Fibroblast of mammary gland (primary cell): ENCODE measurements at regions not wholly inside any gene's neighbourhood (a gene's known extent, or its start where the extent isn't known, plus 50 kb on each side); places are given as distances from the start of the nearest gene placed in this dataset.

Experiments
- DNase-seq: peaks from one replicate; pipeline ENCODE4 v3.0.0-alpha.2; 2010; ENCODE audit warnings: low read depth
- H3K4me3 ChIP-seq: 2 replicates; pipeline ENCODE4 v1.5.1; 2011; ENCODE audit warnings: low read depth, mild to moderate bottlenecking, low read length, moderate library complexity; ENCODE audit not compliant: control insufficient read depth
- TF ChIP-seq, protein P1 (sequence below): conservative IDR thresholded peaks from 2 replicates; pipeline ENCODE4 v1.5.1; 2011; ENCODE audit warnings: low read depth, low read length, inconsistent platforms; ENCODE audit not compliant: control insufficient read depth, insufficient read depth

DNA sequence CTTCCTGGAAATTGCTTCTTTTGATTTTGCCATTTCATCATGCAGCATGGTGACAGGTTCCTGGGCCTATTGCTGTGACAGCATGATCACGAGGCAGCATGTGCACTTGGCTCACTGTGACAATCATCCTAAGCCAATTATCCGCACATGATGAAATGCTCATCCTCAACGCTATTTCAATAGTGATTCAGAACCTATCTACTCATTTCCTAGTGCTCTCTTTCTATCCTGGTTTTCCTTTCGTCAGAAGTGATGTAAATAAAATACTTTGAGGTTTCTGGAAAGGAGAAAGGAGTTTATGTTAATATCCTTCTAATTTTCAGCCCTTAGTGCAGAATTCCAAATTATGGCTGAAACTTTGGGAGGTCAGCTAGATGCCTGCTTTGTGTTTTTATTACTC lies 110.6 kb upstream of the ADAMTS5 start:
- peak; percentile 63 for DNase-seq
- H3K4me3 ChIP-seq, result no peak overlapping the region
- TF ChIP-seq, protein P1, sequence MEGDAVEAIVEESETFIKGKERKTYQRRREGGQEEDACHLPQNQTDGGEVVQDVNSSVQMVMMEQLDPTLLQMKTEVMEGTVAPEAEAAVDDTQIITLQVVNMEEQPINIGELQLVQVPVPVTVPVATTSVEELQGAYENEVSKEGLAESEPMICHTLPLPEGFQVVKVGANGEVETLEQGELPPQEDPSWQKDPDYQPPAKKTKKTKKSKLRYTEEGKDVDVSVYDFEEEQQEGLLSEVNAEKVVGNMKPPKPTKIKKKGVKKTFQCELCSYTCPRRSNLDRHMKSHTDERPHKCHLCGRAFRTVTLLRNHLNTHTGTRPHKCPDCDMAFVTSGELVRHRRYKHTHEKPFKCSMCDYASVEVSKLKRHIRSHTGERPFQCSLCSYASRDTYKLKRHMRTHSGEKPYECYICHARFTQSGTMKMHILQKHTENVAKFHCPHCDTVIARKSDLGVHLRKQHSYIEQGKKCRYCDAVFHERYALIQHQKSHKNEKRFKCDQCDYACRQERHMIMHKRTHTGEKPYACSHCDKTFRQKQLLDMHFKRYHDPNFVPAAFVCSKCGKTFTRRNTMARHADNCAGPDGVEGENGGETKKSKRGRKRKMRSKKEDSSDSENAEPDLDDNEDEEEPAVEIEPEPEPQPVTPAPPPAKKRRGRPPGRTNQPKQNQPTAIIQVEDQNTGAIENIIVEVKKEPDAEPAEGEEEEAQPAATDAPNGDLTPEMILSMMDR, result no peak

DNA sequence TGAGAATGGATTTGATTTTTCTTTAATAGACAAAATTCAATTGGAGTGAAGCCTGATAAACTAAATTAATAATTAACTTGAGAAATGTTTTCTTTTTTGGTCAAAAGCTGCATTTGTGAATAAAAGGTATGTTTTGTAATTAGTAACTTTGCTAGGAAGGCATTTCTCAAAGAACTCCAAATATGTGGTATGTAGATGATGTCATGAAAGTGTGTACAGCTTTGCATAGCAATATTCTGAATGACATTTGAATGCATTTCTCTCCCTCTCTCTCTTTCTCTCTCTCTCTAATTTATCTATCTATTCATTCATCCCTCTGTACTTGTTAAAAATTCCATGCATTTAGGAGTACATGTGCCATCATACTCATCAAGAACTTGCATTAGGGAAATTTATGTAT lies 109.1 kb upstream of the ADAMTS5 start:
- no peak for DNase-seq
- no peak overlapping the region for H3K4me3 ChIP-seq
- TF ChIP-seq, protein P1, result no peak

DNA sequence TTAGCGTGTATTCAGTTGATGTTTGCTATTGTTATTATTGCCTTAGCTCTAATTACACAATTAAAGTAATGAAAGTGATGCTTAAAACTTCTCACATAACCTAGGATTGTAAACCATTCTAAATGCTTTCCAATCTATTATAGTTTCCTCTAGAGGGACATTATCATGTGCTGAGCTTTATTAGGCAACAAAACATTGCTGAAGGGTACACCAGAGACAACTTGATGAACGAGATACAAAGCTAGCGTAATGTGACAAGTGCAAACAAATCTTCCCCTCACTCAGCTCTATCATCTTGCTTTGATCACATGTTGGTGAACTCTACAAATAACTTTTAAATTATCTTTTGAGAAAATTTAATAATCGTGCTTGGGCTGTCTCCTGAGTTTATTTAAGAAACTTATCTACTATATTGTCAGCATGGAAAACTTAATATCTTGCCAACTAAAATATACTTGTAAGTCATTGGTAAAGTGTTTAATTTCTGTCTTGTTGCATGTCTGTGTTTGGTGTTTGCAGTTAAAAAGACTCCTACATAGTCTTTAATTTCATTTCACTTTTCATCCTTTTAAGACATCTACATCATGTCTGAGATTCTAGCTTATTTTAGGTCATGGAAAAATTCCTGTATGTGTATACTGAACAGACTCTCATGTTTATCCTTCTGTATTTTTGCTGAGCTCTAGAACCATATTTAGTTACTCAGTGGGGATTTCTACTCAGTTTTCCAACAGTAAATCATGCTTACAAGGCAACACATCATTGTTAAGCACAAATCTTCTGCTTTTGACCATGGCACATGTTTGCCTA lies 104.2 kb upstream of the ADAMTS5 start:
- no peak overlapping the region for H3K4me3 ChIP-seq
- TF ChIP-seq, protein P1, result no peak
- DNase-seq, result no peak

DNA sequence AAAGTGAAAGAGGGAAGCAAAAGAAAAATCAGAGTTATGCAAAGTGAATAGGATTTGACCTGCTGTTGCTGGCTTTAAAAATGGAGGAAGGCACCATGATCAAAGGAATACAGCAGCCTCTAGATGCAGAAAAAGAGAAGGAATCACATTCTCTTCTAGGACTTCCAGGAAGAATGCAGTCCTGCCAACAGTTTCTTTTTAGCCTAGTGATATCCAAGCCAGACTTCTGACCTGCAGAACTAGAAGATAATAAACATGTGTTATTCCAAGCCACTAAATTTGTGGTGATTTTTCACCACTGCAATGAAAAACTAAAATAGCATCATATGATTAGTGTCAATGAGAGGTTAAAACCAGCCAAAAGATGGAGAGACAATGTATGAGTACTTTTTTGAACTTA lies 101.9 kb upstream of the ADAMTS5 start:
- H3K4me3 ChIP-seq, result no peak overlapping the region
- TF ChIP-seq, protein P1, result no peak
- DNase-seq, result no peak

DNA sequence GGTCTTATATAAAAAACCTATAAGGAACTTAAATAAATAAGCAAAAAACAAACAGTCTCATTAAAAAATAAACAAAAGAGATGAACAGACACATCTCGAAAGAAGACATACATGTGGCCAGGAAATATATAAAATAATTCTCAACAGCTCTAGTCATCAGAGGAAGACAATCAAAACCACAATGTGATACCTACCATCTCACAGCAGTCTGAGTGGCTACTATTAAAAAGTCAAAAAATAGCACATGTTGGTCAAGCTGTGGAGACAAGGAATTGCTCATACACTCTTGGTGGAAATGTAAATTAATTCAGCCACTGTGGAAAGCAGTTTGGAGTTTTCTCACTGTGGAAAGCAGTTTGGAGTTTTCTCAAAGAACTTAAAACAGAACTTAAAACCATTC lies 100.3 kb upstream of the ADAMTS5 start:
- H3K4me3 ChIP-seq, result no peak overlapping the region
- TF ChIP-seq, protein P1, result no peak
- no peak for DNase-seq

DNA sequence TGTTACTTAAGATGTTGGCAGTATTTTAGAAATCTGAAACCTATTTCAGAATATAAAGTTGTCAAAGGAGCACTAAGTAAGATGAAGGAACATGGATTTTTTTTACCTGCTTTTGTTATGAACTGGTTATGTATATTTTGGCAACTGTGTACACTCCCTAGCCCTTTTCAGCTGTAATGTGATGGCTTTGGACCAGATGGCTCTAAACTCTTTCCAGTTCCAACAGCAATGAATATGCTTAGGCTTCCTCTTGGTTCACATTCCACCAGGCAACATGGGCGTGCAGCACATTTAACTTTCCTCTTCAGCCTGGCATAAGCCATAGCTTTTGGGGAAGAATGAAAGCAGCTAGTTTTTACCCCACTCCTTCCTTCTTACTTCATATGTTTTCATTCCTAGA lies 95.6 kb upstream of the ADAMTS5 start:
- DNase-seq, result no peak
- TF ChIP-seq, protein P1, result no peak
- H3K4me3 ChIP-seq, result no peak overlapping the region
